22Rv1 (cell line): ENCODE measurements at regions not wholly inside any gene's neighbourhood (a gene's known extent, or its start where the extent isn't known, plus 50 kb on each side); places are given as distances from the start of the nearest gene placed in this dataset.

Experiments
- H3K27ac ChIP-seq: fragments of 450-650 bp; 2 replicates; pipeline ENCODE4 v1.5.1; 2017
- ZFX ChIP-seq: fragments of 450-650 bp; IDR thresholded peaks from 2 replicates; pipeline ENCODE4 v1.6.1; 2017; ENCODE audit warnings: antibody characterized with exemption, borderline replicate concordance
- TF ChIP-seq, protein P1 (sequence below): fragments of 450-650 bp; IDR thresholded peaks from 2 replicates; pipeline ENCODE4 v1.5.1; 2017; ENCODE audit warnings: mild to moderate bottlenecking

GRCh38 chr17:6248061-6248460 is 177.9 kb downstream of the WSCD1 start:
- TF ChIP-seq, protein P1, sequence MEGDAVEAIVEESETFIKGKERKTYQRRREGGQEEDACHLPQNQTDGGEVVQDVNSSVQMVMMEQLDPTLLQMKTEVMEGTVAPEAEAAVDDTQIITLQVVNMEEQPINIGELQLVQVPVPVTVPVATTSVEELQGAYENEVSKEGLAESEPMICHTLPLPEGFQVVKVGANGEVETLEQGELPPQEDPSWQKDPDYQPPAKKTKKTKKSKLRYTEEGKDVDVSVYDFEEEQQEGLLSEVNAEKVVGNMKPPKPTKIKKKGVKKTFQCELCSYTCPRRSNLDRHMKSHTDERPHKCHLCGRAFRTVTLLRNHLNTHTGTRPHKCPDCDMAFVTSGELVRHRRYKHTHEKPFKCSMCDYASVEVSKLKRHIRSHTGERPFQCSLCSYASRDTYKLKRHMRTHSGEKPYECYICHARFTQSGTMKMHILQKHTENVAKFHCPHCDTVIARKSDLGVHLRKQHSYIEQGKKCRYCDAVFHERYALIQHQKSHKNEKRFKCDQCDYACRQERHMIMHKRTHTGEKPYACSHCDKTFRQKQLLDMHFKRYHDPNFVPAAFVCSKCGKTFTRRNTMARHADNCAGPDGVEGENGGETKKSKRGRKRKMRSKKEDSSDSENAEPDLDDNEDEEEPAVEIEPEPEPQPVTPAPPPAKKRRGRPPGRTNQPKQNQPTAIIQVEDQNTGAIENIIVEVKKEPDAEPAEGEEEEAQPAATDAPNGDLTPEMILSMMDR: no peak
- TF ChIP-seq ZFX: no peak
- H3K27ac ChIP-seq: no peak overlapping the region

- H3K27ac ChIP-seq: no peak overlapping the region
- TF ChIP-seq, protein P1: no peak
- no peak for TF ChIP-seq ZFX
Measured at GRCh38 chr17:6245301-6246177, 175.4 kb downstream of the WSCD1 start.

DNA sequence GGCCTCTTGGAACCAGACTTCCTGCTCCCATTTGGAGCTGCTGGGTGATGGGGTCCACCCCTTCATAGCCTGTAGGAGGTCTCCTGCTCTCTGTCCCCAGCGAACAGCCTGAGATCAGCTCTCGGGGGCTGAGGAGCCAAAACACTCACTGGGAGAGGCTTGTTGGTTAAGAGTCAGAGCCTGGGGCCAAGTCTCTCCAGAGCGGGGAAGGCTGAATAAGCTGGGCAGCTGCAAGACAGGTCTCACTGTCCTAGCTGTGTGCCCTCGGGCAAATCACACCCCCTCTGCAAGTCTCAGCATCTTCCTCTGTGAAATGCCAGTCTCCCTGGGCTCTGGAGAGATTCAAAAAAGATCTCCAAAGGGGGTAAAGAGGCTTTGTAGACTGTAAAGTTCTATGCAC is 174.6 kb downstream of the WSCD1 start:
- no peak overlapping the region for H3K27ac ChIP-seq
- TF ChIP-seq, protein P1: no peak
- no peak for TF ChIP-seq ZFX

DNA sequence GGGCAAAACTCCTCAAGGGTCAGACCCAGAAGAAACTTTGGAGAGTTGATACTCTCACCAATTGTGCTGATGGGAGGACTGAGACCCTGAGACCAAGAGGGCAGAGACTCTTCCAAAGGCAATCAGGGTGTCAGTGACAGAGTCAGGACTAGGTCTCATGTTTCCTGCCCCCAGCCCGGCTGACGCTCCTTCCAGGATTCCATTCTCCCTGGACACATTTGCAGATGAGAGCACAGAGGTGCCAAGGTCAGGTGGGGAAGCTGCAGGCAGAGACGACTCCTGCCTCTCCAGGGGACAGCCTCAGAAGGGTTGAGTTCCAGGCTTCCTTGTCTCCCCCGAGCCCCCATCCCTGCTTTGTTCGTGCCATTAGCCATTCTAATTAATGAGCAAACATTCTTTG is 174.1 kb downstream of the WSCD1 start:
- TF ChIP-seq, protein P1: no peak
- TF ChIP-seq ZFX: no peak
- H3K27ac ChIP-seq: no peak overlapping the region

- no peak for TF ChIP-seq ZFX
- TF ChIP-seq, protein P1: no peak
- no peak overlapping the region for H3K27ac ChIP-seq
Measured at GRCh38 chr17:6243186-6243585, 173.0 kb downstream of the WSCD1 start.

- TF ChIP-seq, protein P1: no peak
- TF ChIP-seq ZFX: no peak
- H3K27ac ChIP-seq: no peak overlapping the region
Measured at GRCh38 chr17:6241996-6242395, 171.8 kb downstream of the WSCD1 start.

DNA sequence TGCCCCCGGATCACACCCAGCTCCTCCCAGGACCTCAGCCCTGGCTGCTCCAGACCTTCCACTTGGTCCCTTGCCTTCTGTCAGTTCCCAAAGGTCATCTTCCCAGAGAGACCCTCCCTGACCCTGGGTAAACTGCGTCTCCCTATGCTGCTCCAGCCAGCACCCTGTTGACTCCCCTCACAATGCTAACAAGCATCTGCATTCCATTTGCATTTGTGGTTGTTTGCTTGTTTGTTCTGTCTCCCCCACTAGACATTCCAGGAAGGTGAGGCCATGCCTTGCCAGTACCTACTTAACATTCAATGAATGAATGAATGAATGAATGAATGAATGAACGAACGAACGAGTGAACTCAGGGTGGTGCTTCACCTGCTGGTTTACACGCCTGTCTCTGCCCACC is 171.2 kb downstream of the WSCD1 start:
- no peak overlapping the region for H3K27ac ChIP-seq
- TF ChIP-seq, protein P1: no peak
- no peak for TF ChIP-seq ZFX
